ENCODE measurements at regions not wholly inside any gene's neighbourhood (a gene's known extent, or its start where the extent isn't known, plus 50 kb on each side); places are given as distances from the start of the nearest gene placed in this dataset.

GRCh38 chr15:25243800-25244097, 195.1 kb downstream of the UBE3A start:
- TF ChIP-seq POLR2A (IDR thresholded peaks at IDR 0.05) (no peak), EP300 (IDR thresholded peaks at IDR 0.05) (no peak)
- TF ChIP-seq, protein P1, sequence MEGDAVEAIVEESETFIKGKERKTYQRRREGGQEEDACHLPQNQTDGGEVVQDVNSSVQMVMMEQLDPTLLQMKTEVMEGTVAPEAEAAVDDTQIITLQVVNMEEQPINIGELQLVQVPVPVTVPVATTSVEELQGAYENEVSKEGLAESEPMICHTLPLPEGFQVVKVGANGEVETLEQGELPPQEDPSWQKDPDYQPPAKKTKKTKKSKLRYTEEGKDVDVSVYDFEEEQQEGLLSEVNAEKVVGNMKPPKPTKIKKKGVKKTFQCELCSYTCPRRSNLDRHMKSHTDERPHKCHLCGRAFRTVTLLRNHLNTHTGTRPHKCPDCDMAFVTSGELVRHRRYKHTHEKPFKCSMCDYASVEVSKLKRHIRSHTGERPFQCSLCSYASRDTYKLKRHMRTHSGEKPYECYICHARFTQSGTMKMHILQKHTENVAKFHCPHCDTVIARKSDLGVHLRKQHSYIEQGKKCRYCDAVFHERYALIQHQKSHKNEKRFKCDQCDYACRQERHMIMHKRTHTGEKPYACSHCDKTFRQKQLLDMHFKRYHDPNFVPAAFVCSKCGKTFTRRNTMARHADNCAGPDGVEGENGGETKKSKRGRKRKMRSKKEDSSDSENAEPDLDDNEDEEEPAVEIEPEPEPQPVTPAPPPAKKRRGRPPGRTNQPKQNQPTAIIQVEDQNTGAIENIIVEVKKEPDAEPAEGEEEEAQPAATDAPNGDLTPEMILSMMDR (IDR thresholded peaks at IDR 0.05): no peak
- 85 to 99% (median 90%) methylated on average over 7 of the region's 7 CpGs for WGBS, 3 donors
- Histone ChIP-seq H3K4me1 (ENCODE audit: insufficient read depth) (no peaks in the 10 kb centered on the region), H3K36me3 (no peaks in the 10 kb centered on the region), H3K27ac (no peak overlapping the region), H3K27me3 (no peaks in the 10 kb centered on the region), H3K9me3 (peaks cover 0 to 4% of the 10 kb centered on the region in 2 donors), H3K4me3 (no peak overlapping the region)
- intact Hi-C loops (cut with DNase I): no loop called here
- peak in 4 of 5 donors; percentile 2 to 5 (median 3) for DNase-seq

DNA sequence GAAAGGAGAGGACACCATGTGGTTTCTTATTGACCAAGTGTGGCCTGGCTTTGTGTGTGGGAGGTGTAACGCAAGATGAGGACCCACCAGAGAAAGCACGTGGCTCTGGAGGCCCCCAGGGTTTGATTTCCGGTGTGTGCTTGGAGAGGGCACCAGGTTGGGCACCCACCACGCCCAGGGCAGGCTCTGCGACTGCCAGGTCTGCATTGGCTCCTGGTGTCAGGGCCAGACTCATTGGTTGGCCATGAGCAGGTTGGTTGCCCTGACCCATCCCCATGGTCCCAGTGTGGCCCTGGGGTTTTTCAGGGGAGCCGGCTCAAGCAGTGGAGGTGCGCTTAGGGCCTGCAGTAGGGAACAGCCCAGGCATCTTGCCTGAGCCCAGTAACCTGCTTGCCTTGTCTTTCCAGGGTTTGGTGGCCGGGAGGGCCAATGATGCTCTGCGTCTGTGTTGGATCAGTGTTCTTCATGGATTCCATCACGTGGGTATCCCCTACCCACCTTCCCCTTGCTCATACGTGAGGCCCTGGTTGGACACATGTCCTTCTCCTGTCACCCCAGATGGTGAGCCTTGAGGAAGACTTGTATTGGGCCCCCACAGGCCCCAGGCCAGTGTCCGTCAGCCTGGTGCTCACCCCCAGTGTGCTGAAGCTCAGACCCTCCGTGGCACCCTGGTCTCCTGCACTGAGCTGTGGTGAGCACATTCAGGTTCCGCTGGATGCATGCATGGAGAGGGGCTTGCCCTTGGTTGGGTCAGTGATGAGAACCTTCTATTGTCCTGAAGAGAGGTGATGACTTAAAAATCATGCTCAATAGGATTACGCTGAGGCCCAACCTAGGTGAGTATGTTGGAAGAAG, 193.9 kb downstream of the UBE3A start:
- Histone ChIP-seq H3K4me3 (no peak overlapping the region), H3K9me3 (peaks cover 0 to 2% of the 10 kb centered on the region in 2 donors), H3K4me1 (ENCODE audit: insufficient read depth) (no peaks in the 10 kb centered on the region), H3K27me3 (no peaks in the 10 kb centered on the region), H3K36me3 (no peaks in the 10 kb centered on the region), H3K27ac (no peak overlapping the region)
- 84 to 88% (median 87%) methylated on average over 14 to 15 of the region's 15 CpGs for WGBS, 3 donors
- intact Hi-C loops (cut with DNase I): no loop called here
- peak in 4 of 5 donors; percentile 3 to 13 (median 5) for DNase-seq
- TF ChIP-seq, protein P1 (IDR thresholded peaks at IDR 0.05): no peak
- no peak for TF ChIP-seq POLR2A (IDR thresholded peaks at IDR 0.05)
- no peak for TF ChIP-seq EP300 (IDR thresholded peaks at IDR 0.05)

DNA sequence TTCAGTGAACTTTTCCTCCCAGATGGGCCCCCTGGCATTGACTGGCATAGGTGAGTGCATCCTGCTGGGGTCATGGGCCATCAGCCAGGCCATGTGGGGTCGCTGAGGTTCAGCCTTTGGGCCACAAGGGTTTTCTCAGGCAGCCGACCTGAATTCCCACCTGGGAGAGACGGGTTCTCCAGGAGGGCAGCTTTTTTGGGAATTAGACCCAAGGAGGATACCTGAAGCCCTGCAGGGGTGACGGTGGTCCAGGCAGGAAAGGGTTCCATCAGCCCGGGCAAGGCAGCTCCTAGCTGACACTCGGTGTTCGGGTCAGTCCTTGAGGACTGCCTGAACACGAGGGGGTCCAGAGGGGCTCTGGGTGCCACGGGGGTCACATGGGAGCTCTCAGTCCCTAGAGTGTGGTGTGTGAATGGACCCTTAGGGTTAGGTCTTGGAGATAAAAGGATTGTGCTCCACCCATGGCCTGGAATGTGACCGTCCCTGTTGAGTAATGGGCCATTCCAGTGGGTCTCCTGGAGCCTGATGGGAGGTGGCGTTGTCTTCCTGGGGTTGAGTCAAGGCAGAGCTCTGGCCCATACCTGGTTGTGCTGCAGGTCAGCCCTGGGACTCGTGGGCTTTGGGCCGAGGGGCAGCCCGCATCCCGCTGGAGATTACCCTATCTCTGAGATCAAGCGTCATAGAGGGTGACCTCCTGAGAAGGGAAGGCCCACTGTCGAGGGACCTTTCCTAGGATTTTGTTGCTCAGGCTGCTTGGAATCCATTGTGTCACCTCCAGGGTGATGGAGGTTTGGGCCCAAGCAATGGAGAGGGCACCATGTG, 192.8 kb downstream of the UBE3A start:
- 82 to 84% (median 84%) methylated on average over 17 of the region's 17 CpGs for WGBS, 3 donors
- Histone ChIP-seq H3K36me3 (no peaks in the 10 kb centered on the region), H3K27ac (no peak overlapping the region), H3K27me3 (no peaks in the 10 kb centered on the region), H3K4me1 (ENCODE audit: insufficient read depth) (no peaks in the 10 kb centered on the region), H3K4me3 (no peak overlapping the region), H3K9me3 (peaks cover 0 to 2% of the 10 kb centered on the region in 2 donors)
- intact Hi-C loops (cut with DNase I): no loop called here
- DNase-seq: peak in 3 of 5 donors; percentile 5 to 17 (median 9)
- TF ChIP-seq, protein P1 (IDR thresholded peaks at IDR 0.05): no peak
- TF ChIP-seq EP300 (IDR thresholded peaks at IDR 0.05): no peak
- no peak for TF ChIP-seq POLR2A (IDR thresholded peaks at IDR 0.05)

DNA sequence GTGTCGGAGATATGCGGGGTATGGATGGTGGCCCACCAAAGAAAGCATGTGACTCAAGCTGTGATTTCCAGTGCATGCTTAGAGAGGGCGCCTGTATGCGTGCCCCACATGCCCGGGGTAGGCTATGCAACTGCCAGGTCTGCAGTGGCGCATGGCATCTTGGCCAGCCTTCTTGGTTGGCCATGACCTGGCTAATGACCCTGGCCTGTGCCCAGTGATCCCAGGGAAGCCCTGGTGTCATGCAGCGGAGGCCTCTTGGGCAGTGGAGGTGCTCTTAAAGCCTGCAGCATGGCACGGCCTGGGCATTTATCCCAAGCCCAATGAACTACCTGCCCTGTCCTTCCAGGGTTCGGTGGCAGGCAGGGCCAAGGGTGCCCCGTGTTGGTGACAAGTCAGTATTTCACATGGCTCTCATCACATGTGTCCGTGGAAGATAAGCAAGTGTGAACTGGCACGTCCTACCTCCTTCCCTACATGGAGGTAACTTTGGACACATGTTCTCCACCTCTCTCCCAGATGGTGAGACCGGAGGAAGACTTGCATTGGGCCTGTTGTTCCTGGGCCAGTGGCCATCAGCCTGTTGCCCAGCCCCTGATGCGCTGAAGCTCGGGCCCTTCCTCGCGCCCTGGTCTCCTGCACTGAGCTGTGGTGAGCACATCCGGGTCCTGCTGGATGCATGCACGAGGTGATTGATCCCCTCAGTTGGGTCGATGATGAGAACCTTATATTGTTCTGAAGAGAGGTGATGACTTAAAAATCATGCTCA, 192.0 kb downstream of the UBE3A start:
- intact Hi-C loops (cut with DNase I): no loop called here
- H3K9me3 ChIP-seq: peaks cover 0 to 6% of the 10 kb centered on the region in 2 donors
- WGBS, 3 donors: 86 to 90% (median 86%) methylated on average over 20 of the region's 20 CpGs

More for the DNA sequence above, 192.0 kb downstream of the UBE3A start:
- DNase-seq: peak in 4 of 5 donors; percentile 4 to 17 (median 8)
- Histone ChIP-seq H3K4me3 (no peak overlapping the region), H3K27ac (no peak overlapping the region), H3K27me3 (no peaks in the 10 kb centered on the region), H3K4me1 (ENCODE audit: insufficient read depth) (no peaks in the 10 kb centered on the region), H3K36me3 (no peaks in the 10 kb centered on the region)
- TF ChIP-seq POLR2A (IDR thresholded peaks at IDR 0.05): no peak
- TF ChIP-seq, protein P1 (IDR thresholded peaks at IDR 0.05): no peak
- no peak for TF ChIP-seq EP300 (IDR thresholded peaks at IDR 0.05)

Measured in ovary (tissue), 7 donors.